ENCODE measurements at regions not wholly inside any gene's neighbourhood (a gene's known extent, or its start where the extent isn't known, plus 50 kb on each side); places are given as distances from the start of the nearest gene placed in this dataset.

GRCh38 chr4:33339762-33340161, 2619.6 kb downstream of the PCDH7 start:
- no peaks in the 10 kb centered on the region for H3K27me3 ChIP-seq
- no peak overlapping the region for H3K4me2 ChIP-seq
- peaks cover 8% of the 10 kb centered on the region for H3K9me3 ChIP-seq (ENCODE audit: low read depth)
- no peak for DNase-seq (ENCODE audit: low spot score)
- H3K79me2 ChIP-seq, result no peaks in the 10 kb centered on the region
- no peaks in the 10 kb centered on the region for H3K9me2 ChIP-seq (replicated peaks; ENCODE audit: insufficient read depth)
- WGBS (ENCODE audit: low lambda C conversion rate, missing lambda C conversion rate), result 85% methylated on average over 3 of the region's 3 CpGs
- no peaks in the 10 kb centered on the region for H3K4me1 ChIP-seq (ENCODE audit: insufficient read depth)
- no peak overlapping the region for H3K4me3 ChIP-seq
- no peak overlapping the region for H2AFZ ChIP-seq
- H4K20me1 ChIP-seq (ENCODE audit: insufficient read depth, poor library complexity, severe bottlenecking), result no peaks in the 10 kb centered on the region
- H3K36me3 ChIP-seq (replicated peaks; ENCODE audit: insufficient read depth, low read depth), result no peaks in the 10 kb centered on the region
- no peak overlapping the region for H3K27ac ChIP-seq
- TF ChIP-seq EZH2phosphoT487 (IDR thresholded peaks at IDR 0.05; ENCODE audit: low read depth, severe bottlenecking, unreplicated experiment) (no peak), CTCF (IDR thresholded peaks at IDR 0.05; ENCODE audit: poor library complexity) (no peak), EZH2 (IDR thresholded peaks at IDR 0.05; ENCODE audit: borderline replicate concordance) (no peak)

DNA sequence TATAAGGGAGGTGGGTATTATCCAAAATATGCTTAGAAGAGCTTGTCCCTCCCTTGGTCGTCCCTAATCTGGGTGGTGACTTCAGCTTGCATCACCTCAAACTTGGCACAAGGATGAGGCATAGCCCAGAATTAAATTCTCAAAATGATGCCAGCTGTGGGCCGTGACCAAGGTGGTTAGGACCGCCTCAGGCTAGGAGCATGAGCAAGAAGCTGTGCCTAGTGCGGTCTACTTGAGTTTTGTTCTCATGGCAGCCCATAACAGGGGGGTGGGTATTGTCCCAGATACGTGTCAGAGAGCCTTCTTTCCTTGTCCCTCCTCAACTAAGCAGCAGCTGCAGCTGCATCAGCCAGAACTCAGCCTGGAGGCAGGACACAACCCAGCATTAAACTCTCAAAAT, 2620.0 kb downstream of the PCDH7 start:
- H3K9me3 ChIP-seq (ENCODE audit: low read depth), result peaks cover 8% of the 10 kb centered on the region
- H3K27me3 ChIP-seq, result no peaks in the 10 kb centered on the region
- no peaks in the 10 kb centered on the region for H3K36me3 ChIP-seq (replicated peaks; ENCODE audit: insufficient read depth, low read depth)
- no peaks in the 10 kb centered on the region for H3K79me2 ChIP-seq
- H3K4me1 ChIP-seq (ENCODE audit: insufficient read depth), result no peaks in the 10 kb centered on the region
- no peaks in the 10 kb centered on the region for H3K9me2 ChIP-seq (replicated peaks; ENCODE audit: insufficient read depth)
- no peak overlapping the region for H2AFZ ChIP-seq
- no peak for DNase-seq (ENCODE audit: low spot score)
- no peaks in the 10 kb centered on the region for H4K20me1 ChIP-seq (ENCODE audit: insufficient read depth, poor library complexity, severe bottlenecking)
- no peak for TF ChIP-seq EZH2phosphoT487 (IDR thresholded peaks at IDR 0.05; ENCODE audit: low read depth, severe bottlenecking, unreplicated experiment)
- TF ChIP-seq EZH2 (IDR thresholded peaks at IDR 0.05; ENCODE audit: borderline replicate concordance), result no peak
- no peak for TF ChIP-seq CTCF (IDR thresholded peaks at IDR 0.05; ENCODE audit: poor library complexity)
- H3K4me2 ChIP-seq, result no peak overlapping the region
- H3K27ac ChIP-seq, result no peak overlapping the region
- no peak overlapping the region for H3K4me3 ChIP-seq
- WGBS (ENCODE audit: low lambda C conversion rate, missing lambda C conversion rate), result 92% methylated on average over 5 of the region's 5 CpGs

DNA sequence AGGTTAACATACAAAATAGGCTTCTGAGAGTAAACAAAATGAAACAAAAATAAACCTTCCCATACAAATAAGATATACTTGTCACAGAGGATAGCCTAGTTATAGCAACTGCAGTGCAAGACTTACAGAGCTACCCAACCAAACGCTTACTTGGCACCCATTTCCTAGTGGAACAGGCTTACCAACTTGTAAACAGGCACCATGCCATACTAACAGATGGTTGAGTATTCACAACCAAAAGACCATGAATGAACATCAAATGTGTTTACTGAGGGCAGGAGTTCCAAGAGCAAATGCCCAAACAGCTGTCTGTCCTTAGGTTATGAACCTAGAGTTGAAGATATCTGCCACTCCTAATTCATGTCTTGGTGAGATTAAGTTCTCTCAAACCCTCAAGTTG, 2629.2 kb downstream of the PCDH7 start:
- H3K27me3 ChIP-seq, result no peaks in the 10 kb centered on the region
- no peak for DNase-seq (ENCODE audit: low spot score)
- no peaks in the 10 kb centered on the region for H3K36me3 ChIP-seq (replicated peaks; ENCODE audit: insufficient read depth, low read depth)
- no peak for TF ChIP-seq CTCF (IDR thresholded peaks at IDR 0.05; ENCODE audit: poor library complexity)
- TF ChIP-seq EZH2phosphoT487 (IDR thresholded peaks at IDR 0.05; ENCODE audit: low read depth, severe bottlenecking, unreplicated experiment), result no peak
- no peaks in the 10 kb centered on the region for H3K9me3 ChIP-seq (ENCODE audit: low read depth)
- H3K9me2 ChIP-seq (replicated peaks; ENCODE audit: insufficient read depth), result no peaks in the 10 kb centered on the region
- H3K4me3 ChIP-seq, result no peak overlapping the region
- no peak overlapping the region for H2AFZ ChIP-seq
- H3K27ac ChIP-seq, result no peak overlapping the region
- no peaks in the 10 kb centered on the region for H4K20me1 ChIP-seq (ENCODE audit: insufficient read depth, poor library complexity, severe bottlenecking)
- WGBS (ENCODE audit: low lambda C conversion rate, missing lambda C conversion rate), result 79% methylated on average over 1 of the region's 1 CpG
- no peaks in the 10 kb centered on the region for H3K79me2 ChIP-seq
- no peaks in the 10 kb centered on the region for H3K4me1 ChIP-seq (ENCODE audit: insufficient read depth)
- H3K4me2 ChIP-seq, result no peak overlapping the region

DNA sequence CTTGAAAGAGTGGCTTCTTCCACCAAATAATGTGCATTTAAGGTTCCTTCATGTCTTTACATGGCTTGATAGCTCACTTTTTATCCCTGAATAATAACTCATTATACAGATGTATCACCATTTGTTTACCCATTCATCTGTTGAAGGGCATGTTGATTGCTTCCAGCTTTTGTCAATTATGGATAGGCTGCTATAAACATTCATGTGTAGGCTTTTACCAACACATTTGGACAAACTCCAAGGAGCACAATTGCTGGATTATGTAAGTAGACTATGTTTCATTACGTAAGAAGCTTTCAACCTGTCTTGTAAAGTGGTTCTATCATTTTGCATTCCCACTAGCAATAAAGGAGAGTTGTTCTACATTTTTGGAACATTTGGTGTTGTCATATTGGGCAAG, 2637.0 kb downstream of the PCDH7 start:
- H3K9me2 ChIP-seq (replicated peaks; ENCODE audit: insufficient read depth), result no peaks in the 10 kb centered on the region
- H3K9me3 ChIP-seq (ENCODE audit: low read depth), result no peaks in the 10 kb centered on the region
- TF ChIP-seq CTCF (IDR thresholded peaks at IDR 0.05; ENCODE audit: poor library complexity) (no peak), EZH2 (IDR thresholded peaks at IDR 0.05; ENCODE audit: borderline replicate concordance) (no peak), EZH2phosphoT487 (IDR thresholded peaks at IDR 0.05; ENCODE audit: low read depth, severe bottlenecking, unreplicated experiment) (no peak)
- H3K4me3 ChIP-seq, result no peak overlapping the region
- H3K36me3 ChIP-seq (replicated peaks; ENCODE audit: insufficient read depth, low read depth), result no peaks in the 10 kb centered on the region
- no peak overlapping the region for H3K27ac ChIP-seq
- no peaks in the 10 kb centered on the region for H3K4me1 ChIP-seq (ENCODE audit: insufficient read depth)
- H4K20me1 ChIP-seq (ENCODE audit: insufficient read depth, poor library complexity, severe bottlenecking), result no peaks in the 10 kb centered on the region
- no peaks in the 10 kb centered on the region for H3K79me2 ChIP-seq
- H2AFZ ChIP-seq, result no peak overlapping the region
- no peak overlapping the region for H3K4me2 ChIP-seq
- DNase-seq (ENCODE audit: low spot score), result no peak
- WGBS (ENCODE audit: low lambda C conversion rate, missing lambda C conversion rate), result 54% methylated on average over 1 of the region's 1 CpG
- no peaks in the 10 kb centered on the region for H3K27me3 ChIP-seq
